Activated CD4-positive, alpha-beta T cell treated with anti-CD3 and anti-CD28 coated beads for 24 hours (primary cell): ENCODE measurements at regions not wholly inside any gene's neighbourhood (a gene's known extent, or its start where the extent isn't known, plus 50 kb on each side); places are given as distances from the start of the nearest gene placed in this dataset.

Experiments
- DNase-seq, 2 donors: peaks; one replicate each; pipeline ENCODE4 v3.0.0-alpha.2; 2020; ENCODE audit warnings: low read depth in 2 of 2

DNA sequence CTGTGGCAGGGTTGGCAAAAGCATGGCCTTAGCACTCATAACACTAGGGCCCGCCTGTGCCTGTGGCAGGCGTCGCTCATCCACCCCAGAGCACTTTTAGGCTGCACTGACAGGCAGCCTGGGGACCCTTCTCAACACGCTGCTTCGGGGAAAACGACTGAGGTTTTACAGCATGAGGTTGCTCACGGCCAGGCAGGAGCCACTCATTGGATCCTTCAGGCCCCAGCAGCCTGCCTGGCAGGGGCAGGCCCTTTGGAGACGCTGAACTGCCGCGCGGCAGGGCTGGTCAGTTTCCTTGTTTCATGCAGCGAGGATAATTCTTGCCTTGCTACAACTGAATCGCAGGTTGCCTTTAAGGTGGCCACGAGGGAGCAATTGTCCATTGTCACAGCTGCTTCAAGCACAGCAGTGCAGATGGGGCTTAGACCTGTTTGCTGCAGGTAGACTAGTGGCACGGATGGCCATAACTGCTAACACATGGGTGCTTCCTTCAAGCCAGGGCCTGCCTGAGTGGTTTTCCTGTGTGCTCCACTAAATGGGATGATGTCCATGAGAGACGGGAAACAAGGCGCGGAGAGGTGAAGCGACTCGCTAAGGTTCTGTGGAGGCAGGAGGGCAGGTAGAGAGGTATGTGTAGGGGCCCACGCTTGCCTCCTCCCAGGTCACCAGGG, 49.9 kb upstream of the HS6ST1 start:
- DNase-seq, result no peak

DNA sequence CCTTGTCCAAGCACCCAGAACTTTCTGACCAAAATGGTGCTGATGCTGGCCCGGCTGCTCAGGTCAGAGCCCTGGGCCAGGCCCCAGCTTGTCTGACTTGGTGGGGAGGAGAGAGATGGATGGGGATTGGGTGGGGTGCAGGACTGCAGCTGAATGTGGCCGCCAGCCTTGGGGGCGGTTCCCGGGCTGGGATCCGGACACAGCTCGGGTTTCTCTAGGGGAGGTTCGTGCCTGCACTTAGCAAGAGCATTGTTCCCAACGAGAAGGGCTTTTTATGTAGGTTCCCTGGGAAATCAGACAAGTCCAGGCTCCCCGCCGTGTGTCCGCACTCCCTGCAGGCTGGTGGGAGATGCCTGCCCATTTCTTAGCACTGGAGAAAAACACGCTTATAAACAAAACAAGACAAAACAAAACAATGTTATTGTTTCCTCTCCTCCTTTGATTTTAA, 50.5 kb upstream of the HS6ST1 start:
- DNase-seq, result no peak

DNA sequence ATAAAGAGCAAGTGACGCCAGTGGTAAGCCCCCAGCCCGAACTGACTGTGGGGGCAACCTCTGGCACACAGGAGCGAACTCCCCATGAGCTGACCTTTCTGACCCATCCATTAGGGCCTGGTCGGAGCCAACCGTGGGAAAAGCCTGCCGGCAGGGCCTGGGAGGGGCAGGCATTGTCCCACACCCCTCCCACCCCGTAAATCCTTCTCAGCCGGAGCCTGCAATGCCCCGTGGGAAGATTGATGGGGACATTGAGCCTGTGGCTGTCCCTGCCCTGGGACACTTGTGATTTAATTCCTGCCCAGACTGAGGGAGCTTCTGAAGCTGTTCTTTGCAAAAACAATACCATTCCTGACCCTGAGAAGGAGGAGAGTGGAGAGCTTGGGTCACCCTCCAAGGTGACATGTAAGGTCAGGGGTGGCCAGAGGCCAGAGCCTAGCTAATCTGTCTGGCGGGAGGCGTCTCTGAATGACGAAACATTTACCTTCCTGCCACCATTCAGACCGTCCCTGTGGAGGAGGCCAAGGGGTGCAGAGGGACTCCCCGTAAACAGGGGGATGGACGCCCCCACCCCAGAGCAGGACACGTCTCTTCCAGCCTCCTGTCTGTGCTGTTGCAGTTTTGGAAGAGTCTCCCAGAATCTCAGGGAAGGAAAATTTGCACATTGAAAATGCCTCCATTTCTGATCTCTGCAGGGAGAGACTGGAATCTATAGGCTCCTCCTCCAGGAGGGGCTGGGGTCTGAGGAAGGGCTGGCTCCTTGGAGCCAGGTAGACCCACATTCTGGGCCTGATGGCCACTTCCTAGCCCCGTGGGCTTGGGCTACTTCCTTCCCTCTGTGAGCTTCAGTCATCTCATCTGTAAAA, 51.2 kb upstream of the HS6ST1 start:
- DNase-seq, result no peak

DNA sequence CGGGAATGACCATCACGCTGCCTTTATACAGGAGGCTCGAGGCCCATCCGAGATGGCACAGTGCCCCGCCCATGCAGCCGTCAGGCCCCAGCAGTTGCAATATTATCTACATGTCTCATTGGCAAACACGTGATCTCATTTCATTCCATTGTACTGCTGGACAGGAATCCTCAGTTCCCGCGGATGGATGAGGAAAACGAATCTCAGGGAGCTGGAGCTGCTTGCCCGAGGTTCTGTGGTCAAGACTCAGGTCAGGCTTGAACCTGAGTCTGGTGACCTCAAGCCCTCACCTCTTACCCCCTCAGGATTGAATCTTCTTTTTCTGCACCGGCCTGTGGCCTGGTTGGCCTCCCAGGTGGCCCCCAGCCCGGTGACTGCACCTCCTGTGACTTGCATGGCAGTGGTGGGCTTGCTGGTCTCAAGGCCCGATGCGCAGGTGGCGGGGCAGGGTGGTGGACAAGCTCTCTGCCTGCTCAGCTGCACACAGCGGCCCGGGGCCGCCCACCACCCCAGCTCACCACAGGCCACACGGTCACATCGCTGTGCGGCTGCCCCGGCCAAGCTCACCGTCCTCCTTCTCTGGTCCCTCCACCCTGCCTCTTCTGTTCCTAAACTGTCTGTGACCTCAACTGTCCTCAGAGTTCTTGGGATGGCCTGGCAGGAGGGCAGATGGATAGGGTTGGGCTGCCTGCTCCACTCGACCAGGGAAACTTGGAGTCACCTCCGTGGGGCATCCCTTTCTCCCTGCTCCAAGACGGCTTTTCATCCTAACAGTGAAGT, 52.0 kb upstream of the HS6ST1 start:
- no peak for DNase-seq

DNA sequence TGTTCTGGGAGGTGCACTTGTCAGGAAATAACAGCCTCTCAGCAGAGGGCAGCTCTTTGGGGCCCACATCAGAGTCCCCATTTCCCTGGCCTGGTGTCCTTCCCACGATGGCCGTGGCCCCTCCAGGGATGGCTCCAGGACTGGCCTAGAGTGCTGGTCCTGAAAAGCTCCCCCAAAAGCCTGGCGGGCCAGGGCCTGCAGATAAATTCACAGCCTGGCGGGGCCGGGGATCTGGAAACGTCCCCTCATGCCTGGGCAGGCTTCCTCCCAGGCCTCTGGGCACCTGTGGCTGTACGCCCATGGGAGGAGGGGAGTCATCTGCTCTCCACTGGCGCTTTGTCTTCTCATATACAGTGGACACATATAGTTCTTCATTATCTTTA, 52.6 kb upstream of the HS6ST1 start:
- DNase-seq, result no peak

DNA sequence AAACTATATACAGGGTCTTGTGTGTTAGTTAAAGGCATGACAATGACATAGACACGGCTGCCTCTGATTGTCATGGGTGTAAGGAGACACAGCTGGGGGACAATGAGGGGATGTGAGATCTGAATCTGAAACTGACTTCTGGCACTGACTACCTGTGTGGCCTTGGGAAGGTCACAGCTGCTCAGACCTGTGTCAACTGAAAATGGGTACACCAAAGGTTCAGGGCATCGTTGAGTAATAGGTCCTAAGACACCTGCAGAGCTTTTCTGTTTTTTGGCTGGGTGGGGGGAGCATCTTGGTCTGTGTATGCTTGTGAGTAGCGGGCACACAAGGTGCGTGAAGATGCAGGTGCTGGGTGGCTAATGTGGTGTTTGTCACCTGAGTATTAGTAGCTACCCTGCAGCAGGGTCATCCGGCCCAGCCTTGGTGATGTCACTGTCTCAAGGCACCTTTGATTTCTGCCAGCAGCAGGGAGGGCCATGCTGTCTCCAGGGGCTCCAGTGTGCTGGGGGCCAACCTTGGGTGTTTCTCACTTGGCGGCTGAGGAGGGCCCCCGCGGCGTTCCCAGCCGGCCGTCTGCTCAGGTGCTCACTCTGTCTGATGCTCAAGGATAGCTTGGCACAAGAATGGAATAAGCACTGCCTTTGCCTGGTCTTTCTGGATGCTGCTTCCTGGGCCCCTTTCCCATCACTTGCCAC, 53.1 kb upstream of the HS6ST1 start:
- no peak for DNase-seq

DNA sequence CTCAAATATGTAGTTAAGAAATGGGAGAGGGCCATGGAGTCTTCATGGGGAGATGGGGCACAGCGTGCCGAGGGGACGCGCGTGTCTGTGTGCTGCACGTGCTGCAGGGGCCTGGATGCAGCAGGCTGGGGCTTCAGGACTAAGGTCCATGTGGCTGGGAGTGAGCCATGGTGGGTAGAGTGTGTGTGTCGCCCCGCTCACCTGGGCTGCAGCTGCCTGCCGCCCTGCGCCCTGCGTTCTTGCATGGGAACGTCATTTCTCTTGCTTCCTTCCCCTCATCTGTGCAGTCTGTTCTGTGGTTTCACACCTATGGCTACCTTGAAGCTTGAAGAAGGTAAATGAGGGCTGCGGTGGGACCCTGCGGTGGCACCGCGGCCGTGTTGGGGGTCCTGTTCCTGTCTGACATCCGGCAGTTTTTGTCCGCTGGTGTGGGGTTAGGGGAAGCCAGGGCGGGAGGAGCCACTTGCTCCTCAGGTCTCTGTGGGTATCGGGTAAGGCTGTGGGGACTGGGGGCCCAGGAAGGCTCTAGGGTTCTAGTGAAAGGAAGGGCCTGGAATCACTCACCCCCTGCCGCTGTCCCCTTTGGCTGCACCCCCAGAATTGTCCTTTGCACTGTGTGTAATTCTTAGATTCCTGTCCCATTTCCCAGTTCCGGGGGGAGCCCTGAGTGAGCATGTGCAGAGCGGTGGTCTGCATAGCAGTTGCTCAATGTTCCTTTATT, 54.1 kb upstream of the HS6ST1 start:
- DNase-seq, result no peak

DNA sequence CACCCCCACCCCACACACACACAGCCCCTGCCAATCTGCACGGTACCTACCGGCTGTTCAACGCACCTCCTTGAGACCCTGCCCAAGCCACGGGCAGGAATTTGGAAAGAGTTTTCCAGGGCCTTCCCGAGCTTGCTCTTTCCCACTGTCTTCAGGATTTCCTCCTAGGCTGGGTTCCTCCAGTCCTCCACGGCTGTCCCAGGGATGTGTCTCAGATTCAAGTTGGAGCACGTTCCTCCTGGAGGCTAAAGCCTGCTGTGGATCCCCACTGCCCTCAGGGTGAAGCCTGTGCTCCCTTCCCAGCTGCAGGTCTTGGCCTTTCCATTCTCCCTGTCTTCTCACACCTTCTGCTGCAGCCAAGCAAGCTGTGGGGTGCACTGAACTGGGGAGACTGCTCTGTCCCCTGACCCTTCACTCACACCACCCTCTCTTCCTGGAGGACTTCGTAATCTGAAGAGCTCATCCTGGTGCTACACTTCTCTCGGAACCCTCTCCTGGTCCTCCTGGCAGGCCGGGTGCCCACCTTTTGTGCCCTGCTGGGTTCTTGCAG, 54.9 kb upstream of the HS6ST1 start:
- DNase-seq, result no peak

DNA sequence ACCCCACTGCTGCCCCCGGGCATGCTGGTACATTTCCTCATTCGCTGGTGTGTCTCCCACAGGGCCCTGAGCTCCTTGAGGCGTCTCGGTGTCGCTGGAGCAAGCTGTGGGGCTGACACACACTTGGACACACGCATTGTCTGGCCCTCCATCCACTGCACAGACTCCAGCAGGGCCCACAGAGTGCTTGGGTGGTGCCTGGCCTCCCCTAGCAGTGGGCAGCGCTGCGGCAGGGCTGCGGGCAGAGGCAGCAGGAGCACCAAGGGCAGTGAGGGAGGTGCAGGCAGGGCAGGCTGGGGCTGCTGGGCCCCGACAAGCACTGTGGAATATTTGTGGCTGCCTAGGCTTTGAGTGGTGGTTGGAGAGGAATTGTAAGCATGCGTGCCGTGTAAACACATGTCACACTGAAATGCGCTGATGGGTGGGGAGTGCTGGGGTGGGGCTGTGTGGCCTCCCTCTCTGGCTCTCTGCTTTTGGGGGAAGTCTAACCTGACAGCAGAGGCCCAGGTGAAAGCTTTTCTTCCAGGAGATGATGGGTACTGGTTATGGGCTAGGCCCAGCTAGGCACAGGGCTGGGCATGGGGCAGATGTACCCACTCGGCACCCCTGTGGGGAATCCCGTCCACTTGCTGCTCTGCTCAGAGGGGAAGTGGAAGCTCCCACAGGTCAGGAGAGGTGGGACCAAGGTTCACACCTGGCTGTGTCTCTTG, 55.5 kb upstream of the HS6ST1 start:
- no peak for DNase-seq

DNA sequence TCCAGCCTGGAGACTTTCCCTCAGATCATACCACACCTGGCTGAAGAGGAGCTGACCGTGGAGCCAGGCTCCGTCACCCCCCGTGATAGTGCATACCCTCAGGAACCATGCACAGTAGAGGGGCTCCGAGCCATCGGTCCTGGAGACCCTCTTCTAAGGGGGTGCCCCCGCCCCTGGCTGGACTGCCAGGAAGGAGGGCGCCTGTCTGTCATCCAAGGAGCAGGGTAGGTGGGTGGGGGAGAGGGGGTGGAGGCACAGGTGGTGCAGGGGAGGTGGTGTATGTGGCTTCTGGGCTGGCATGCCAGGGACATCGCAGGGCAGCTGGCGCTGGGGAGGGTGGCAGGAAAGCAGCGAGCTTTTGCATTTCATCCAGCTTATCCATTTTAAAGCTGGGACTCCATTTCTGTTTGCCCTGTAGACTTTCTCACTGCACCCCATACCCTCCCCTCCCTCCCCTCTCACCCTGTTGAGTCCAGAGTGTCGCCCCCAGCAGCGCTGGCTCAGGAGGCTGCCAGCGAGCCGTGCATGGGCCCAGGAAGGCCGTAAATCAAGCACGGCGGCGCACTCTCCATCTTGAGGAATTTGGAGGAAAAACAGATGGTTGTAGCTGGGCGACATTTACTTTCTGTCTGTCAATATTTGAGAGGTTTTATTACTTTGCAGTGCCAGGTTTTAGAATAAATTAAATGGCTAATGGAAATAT, 56.2 kb upstream of the HS6ST1 start:
- no peak for DNase-seq

DNA sequence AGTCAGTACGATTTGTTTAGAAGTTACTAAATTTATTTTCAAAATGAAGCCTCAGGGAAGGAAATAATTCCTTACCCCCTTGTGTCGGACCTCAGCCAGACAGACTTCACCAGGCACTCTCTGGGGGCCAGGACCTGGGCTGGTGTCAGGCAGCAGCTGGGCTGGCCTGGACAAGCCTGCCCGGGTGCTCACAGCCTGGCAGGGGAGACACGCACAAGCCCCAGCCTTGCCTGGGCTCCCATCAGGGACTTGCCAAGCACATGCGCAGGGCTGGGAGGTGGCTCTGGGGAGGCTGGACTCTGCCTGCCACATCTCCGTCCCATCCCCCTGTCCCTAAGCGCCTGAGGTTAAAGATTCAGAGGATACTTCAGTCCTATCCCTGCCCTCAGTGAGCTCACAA, 56.8 kb upstream of the HS6ST1 start:
- DNase-seq, result no peak

DNA sequence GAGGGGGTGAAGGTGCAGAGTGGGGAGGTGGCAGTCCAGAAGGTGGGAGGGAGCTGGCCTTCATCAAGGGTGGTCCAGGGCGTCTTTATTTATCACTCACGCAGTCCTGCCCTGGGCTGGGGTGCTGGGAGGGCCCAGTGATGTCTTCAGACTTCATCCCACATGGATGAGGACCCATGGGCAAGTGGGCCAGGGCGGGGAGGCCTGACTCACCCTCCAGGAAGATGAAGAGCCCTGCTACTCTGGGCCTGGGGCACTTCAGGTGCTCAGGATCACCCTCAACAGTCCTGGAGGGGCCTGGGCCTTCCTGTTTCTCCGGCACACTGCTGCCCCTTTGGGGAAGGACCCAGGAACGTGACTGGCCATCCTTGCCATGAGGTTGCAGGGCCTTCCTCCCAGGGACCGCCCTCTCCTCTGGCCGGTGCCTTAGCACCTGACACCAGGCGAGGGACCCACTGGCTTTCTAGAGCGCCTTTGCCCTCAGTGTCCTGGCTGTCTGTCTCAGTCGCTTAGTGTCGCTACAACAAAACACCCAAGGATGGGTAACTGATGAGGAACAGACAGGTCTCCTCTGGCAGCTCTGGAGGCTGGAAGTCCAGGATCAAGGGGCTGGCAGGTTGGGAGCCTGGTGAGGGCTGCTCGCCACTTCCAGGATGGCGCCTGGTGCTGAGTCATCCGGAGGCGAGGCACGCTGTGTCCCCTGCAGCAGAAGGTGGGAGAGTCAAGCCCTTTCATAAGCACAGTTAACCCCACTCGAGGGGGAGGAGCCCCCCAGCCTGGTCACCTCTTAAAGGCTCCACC, 57.8 kb upstream of the HS6ST1 start:
- DNase-seq, result no peak

DNA sequence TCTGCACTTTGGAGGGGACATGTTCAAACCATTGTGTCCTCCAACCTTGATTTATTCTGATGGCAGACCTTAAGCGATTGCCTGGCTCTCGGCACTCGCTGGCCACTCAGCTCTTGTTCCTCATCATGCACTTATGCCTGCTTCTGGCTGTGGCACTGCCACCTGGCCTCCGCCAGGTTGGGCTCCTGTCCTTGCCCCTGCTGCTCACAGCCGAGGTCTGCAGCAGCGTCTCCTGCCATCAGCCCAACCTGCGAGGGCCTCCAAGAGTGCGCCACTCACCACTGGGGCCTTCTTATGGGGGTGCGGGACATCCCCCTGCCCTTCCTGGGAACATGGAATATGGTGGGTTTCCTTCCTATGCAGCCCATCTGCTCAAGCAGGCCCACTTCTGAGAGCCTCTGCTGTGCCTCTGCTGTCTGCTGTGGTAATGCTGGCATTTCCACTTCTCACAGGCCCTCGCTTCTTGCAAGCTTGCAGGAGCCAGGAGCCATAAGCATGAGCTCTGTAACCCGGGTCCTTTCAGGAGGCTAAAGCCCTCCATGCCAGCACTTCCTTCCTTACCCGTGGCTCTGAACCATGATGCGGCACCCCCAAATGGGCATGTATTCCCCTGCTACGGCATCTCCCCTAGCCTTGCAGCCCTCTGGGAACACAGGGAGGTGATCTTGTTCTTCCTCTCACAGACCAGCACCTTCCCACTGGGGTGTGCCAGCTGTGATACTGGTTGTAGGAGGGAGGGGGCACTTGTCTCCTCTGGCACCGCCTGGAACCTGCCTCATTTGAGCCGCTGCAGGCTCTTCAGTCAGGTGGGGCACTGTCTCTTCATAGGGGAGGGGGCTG, 58.6 kb upstream of the HS6ST1 start:
- no peak for DNase-seq

DNA sequence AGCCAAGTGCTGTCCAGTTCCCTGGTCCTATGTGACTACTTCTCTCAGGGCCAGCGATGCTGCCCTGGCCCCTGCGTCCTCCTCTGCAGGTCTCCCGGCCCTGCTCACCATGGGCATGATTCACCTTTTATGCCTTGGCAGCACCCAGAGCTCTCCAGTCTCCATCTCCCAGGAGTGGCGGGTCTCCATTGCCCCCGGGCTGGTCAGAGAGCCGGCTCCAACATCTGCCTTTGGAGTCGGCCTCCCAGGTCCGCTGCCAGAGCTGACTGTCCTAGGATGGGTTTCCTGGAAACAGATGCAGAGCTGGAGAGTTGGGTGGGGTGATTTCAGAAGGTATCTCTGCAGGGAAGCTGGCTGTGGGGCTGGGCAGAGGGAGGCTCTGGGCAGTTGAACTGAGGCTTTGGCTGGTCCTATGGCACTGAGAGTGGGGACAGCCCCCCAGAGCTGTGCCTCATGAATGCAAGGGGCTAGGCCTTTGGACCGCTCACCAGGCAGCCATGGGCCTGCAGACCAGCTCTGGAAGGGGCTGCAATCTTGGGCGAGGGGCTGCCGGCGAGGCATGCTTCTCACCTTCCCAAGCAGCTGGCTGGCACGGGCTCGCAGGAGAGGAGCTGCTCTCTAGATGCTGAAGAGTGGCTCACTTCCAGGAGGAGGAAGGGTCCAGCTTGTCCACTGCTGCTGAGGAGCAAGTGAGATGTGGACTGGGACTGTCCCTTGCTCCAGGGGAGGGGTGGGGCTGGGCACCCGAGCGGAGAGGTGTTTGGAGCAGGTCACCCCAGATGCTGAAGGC, 59.8 kb upstream of the HS6ST1 start:
- DNase-seq, result no peak

DNA sequence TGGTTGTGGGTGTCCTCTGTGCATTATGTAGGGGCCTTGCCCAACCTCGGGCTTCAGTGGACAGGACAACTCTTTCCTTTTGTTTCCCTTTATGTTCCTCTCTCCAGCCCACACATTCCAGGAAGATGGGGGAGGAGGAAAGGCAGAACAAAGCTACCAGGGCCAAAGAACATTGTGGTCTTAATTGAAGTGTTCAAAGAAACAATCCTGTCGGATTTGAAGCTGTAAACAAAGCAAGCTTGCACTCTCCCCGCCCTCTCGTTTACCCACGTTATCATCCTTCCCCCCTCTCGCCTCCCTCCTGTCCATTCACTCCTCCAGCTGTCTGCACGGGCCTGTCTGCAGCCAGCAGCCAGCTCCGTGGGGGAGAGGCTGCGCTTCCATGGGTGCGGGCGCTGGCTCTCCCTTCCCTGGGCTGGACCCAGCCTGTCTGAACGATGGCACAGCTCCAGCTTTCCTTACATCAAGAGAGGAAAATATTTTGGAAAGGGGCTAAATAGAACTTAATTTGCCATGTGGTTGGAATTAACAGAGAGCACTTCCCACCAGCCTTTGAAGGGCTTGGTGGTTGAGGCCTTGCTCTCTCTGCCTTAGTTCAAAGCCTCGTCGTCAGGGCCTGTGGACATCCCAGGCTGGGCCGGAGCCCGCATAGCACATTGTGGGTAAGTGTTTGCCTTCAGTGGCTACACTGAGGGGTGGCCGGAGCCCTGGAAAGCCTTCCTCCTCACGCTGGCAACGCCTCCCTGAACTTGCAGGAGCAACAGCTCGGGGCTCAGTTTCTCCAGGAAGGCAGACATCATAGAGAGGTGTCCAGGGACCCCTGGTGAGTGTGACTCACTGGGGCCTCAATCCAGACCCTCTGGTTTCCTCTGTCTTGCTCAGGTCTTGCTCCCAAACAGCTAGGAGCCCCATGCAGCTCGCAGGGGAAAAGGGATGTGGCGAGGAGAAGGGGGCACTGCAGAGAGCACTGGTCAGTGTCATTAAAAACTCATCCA, 60.6 kb upstream of the HS6ST1 start:
- no peak for DNase-seq
